ENCODE measurements at regions not wholly inside any gene's neighbourhood (a gene's known extent, or its start where the extent isn't known, plus 50 kb on each side); places are given as distances from the start of the nearest gene placed in this dataset.
"Not testable (repeated sequence)": the region's sequence is repeated elsewhere in the genome, so short reads cannot be mapped to it uniquely, and the experiment has no call there.

- DNase-seq, result no peak
Measured at GRCh38 chr3:191148131-191148530, 50.9 kb upstream of the OSTN start.

- DNase-seq, result no peak
Measured at GRCh38 chr3:191143224-191143623, 55.8 kb upstream of the OSTN start.

GRCh38 chr3:191141728-191142127 lies 57.3 kb upstream of the OSTN start:
- no peak for DNase-seq

- DNase-seq, result no peak
Measured at GRCh38 chr3:191139736-191140135, 59.3 kb upstream of the OSTN start.

- DNase-seq, result no peak
Measured at GRCh38 chr3:191138937-191139336, 60.1 kb upstream of the OSTN start.

- DNase-seq, result no peak
Measured at GRCh38 chr3:191137708-191138107, 61.3 kb upstream of the OSTN start.

- DNase-seq, result no peak
Measured at GRCh38 chr3:191136347-191136746, 62.7 kb upstream of the OSTN start.

GRCh38 chr3:191135175-191135574 lies 63.9 kb upstream of the OSTN start:
- no peak for DNase-seq

- DNase-seq, result no peak
Measured at GRCh38 chr3:191133359-191133758, 65.7 kb upstream of the OSTN start.

GRCh38 chr3:191131305-191131704 lies 67.7 kb upstream of the OSTN start:
- no peak for DNase-seq

- not testable (repeated sequence) for DNase-seq
Measured at GRCh38 chr3:191124891-191125290, 74.2 kb upstream of the OSTN start.

GRCh38 chr3:191123946-191124345 lies 75.1 kb upstream of the OSTN start:
- DNase-seq, result no peak

GRCh38 chr3:191123231-191123630 lies 75.8 kb upstream of the OSTN start:
- no peak for DNase-seq

- no peak for DNase-seq
Measured at GRCh38 chr3:191120447-191121298, 78.4 kb upstream of the OSTN start.

GRCh38 chr3:191119415-191120295 lies 79.4 kb upstream of the OSTN start:
- DNase-seq, result no peak

- no peak for DNase-seq
Measured at GRCh38 chr3:191111722-191112121, 87.3 kb upstream of the OSTN start.

- DNase-seq, result no peak
Measured at GRCh38 chr3:191105418-191105817, 93.6 kb upstream of the OSTN start.

GRCh38 chr3:191100516-191100915 lies 98.5 kb upstream of the OSTN start:
- no peak for DNase-seq

- DNase-seq, result no peak
Measured at GRCh38 chr3:191094057-191094845, 104.8 kb upstream of the OSTN start.

GRCh38 chr3:191087391-191087790 lies 111.7 kb upstream of the OSTN start:
- no peak for DNase-seq

GRCh38 chr3:191085091-191085490 lies 114.0 kb upstream of the OSTN start:
- no peak for DNase-seq

GRCh38 chr3:191078913-191079312 lies 120.1 kb upstream of the OSTN start:
- not testable (repeated sequence) for DNase-seq

- DNase-seq, result no peak
Measured at GRCh38 chr3:191076903-191077552, 122.0 kb upstream of the OSTN start.

Data from NCI-H1694 (cell line).